ENCODE measurements at regions not wholly inside any gene's neighbourhood (a gene's known extent, or its start where the extent isn't known, plus 50 kb on each side); places are given as distances from the start of the nearest gene placed in this dataset.

DNA sequence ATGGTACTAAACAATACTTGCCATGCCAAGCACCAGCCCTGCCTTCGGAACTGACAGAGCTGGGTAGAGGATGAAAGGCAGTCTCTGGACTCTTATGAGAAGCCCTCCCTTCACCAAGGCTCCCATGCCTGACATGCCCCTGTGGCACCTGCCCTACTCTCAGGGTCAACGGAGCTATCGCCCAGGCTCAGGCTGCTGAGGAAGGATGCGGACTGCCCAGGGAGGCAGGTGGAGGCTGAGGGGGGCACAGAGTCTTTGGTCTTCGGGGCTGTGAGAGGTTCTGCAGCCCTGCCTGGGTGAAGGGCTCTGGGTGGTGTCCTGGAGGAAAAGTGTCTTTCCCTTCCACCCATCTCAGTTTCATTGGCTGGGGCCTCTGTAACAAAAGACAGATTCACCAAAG is 290.8 kb upstream of the B3GAT1 start:
- Histone ChIP-seq H3K9me3 (no peaks in the 10 kb centered on the region), H3K27ac (no peak overlapping the region), H3K4me1 (no peaks in the 10 kb centered on the region), H3K27me3 (no peaks in the 10 kb centered on the region), H3K4me3 (no peak overlapping the region), H3K36me3 (no peaks in the 10 kb centered on the region)
- no peak for DNase-seq
- intact Hi-C loops (cut with DNase I; ENCODE audit: low total_unique reads), result no loop called here
- TF ChIP-seq, protein P1, sequence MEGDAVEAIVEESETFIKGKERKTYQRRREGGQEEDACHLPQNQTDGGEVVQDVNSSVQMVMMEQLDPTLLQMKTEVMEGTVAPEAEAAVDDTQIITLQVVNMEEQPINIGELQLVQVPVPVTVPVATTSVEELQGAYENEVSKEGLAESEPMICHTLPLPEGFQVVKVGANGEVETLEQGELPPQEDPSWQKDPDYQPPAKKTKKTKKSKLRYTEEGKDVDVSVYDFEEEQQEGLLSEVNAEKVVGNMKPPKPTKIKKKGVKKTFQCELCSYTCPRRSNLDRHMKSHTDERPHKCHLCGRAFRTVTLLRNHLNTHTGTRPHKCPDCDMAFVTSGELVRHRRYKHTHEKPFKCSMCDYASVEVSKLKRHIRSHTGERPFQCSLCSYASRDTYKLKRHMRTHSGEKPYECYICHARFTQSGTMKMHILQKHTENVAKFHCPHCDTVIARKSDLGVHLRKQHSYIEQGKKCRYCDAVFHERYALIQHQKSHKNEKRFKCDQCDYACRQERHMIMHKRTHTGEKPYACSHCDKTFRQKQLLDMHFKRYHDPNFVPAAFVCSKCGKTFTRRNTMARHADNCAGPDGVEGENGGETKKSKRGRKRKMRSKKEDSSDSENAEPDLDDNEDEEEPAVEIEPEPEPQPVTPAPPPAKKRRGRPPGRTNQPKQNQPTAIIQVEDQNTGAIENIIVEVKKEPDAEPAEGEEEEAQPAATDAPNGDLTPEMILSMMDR (IDR thresholded peaks at IDR 0.05), result no peak
- no peak for TF ChIP-seq POLR2A (IDR thresholded peaks at IDR 0.05)

DNA sequence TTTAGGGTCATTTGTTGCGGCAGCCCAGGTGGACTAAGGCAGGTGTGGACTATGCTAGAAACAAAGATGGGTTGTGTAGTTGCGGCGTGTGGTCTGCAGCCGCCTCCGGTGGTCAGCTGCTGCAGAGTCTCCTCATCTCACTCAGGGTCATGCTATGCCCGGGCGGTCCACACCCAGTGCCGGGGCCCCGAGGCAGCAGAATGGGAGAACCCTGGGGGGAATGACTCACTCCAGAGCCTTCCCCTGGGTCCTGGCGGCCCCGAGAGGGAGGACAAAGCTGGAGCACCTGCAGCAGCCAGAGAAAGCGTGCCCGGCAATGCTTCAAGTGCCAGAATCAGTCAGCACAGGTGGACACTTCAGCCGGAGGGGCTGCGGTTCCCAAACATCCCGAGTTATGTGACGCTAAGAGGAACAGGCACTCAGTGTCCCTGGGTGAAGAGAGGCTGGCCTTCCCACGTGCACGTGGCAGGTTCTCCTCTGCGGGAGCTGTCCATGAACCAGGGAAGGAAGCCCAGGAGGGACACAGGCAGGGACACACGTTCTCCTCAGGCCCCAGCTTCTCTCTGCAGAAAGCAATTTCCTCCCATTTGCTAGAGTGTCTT is 289.6 kb upstream of the B3GAT1 start:
- no peak overlapping the region for H3K4me3 ChIP-seq
- DNase-seq, result no peak
- H3K27ac ChIP-seq, result no peak overlapping the region
- H3K36me3 ChIP-seq, result no peaks in the 10 kb centered on the region
- no peaks in the 10 kb centered on the region for H3K4me1 ChIP-seq
- no peaks in the 10 kb centered on the region for H3K9me3 ChIP-seq
- TF ChIP-seq, protein P1 (IDR thresholded peaks at IDR 0.05), result no peak
- TF ChIP-seq POLR2A (IDR thresholded peaks at IDR 0.05), result no peak
- no peaks in the 10 kb centered on the region for H3K27me3 ChIP-seq
- intact Hi-C loops (cut with DNase I; ENCODE audit: low total_unique reads), result no loop called here

DNA sequence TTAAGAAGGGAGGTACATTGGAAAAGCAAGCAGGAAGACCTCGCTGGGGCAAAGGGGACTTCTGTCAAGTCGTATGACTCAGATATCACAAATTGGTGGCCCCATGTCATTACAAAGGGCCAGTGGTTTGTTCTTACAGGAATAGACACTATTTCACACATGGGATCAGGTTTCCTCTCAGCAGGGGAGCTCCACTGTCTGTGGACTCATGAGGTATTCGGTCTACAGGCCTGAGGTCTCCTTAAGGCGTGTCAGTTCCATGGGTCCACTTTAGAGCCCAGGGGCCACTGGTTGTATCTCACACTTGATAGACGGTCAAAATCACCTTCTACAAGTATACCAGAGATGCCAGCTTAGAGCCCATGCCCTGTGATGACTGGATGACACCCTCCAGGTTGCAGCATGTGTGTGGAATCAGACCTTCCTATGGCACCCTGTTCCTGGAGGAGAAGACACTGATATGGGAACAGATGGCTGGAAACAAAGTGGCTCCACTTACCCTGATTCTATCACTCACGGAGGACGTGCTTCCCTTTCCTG is 288.1 kb upstream of the B3GAT1 start:
- H3K4me1 ChIP-seq, result no peaks in the 10 kb centered on the region
- H3K4me3 ChIP-seq, result no peak overlapping the region
- no peak for DNase-seq
- intact Hi-C loops (cut with DNase I; ENCODE audit: low total_unique reads), result no loop called here
- no peaks in the 10 kb centered on the region for H3K36me3 ChIP-seq
- no peaks in the 10 kb centered on the region for H3K27me3 ChIP-seq
- TF ChIP-seq, protein P1 (IDR thresholded peaks at IDR 0.05), result no peak
- TF ChIP-seq POLR2A (IDR thresholded peaks at IDR 0.05), result no peak
- no peaks in the 10 kb centered on the region for H3K9me3 ChIP-seq
- no peak overlapping the region for H3K27ac ChIP-seq

DNA sequence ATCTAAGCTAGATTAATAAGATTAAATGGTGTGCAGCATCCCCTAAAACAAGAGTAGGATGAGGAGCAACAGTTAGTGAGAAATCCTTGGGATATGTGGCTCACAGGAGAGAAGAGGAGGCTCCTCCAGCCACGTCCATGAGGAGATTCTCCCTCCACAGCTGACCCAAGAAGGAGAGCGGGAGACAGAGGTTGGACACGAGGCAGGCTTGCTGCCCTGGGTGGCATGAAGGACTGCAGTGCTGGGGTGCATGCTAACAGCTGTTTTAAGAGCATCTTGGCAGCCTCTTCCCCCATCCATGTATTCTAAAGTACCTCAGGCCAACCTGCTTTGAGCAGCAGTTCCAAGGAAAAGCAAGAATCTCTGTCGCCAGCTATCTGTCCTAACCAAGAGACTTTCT is 284.4 kb upstream of the B3GAT1 start:
- H3K27me3 ChIP-seq, result no peaks in the 10 kb centered on the region
- DNase-seq, result no peak
- intact Hi-C loops (cut with DNase I; ENCODE audit: low total_unique reads), result no loop called here

DNA sequence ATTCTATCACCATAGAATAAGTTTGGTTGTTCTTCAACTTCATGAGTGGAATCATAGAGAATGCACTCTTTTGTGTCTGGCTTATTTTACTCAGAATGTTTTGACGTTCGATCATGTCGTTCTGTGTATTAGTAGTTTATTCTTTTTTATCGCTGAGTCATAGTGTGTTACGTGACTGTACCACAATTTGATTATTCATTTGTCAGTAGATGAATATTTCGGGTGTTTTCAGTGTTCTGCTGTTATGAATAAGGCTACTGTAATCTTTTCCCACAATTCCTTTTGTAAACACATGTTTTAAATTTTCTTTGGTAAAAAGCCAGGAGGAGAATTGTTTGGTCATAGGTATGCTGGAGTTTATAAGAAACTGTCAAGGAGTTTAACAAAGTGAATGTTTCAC is 279.9 kb upstream of the B3GAT1 start:
- intact Hi-C loops (cut with DNase I; ENCODE audit: low total_unique reads), result no loop called here
- DNase-seq, result no peak
- Histone ChIP-seq H3K4me1 (no peaks in the 10 kb centered on the region), H3K36me3 (no peaks in the 10 kb centered on the region), H3K4me3 (no peak overlapping the region), H3K27ac (no peak overlapping the region), H3K27me3 (no peaks in the 10 kb centered on the region), H3K9me3 (no peaks in the 10 kb centered on the region)
- TF ChIP-seq, protein P1 (IDR thresholded peaks at IDR 0.05), result no peak
- no peak for TF ChIP-seq POLR2A (IDR thresholded peaks at IDR 0.05)

More for the DNA sequence above, 284.4 kb upstream of the B3GAT1 start:
- H3K4me1 ChIP-seq, result no peaks in the 10 kb centered on the region
- no peak overlapping the region for H3K4me3 ChIP-seq
- no peaks in the 10 kb centered on the region for H3K9me3 ChIP-seq
- H3K36me3 ChIP-seq, result no peaks in the 10 kb centered on the region
- H3K27ac ChIP-seq, result no peak overlapping the region
- no peak for TF ChIP-seq POLR2A (IDR thresholded peaks at IDR 0.05)
- TF ChIP-seq, protein P1 (IDR thresholded peaks at IDR 0.05), result no peak

Measured in uterus (tissue), 3 donors.